HG02943 (cell line): ENCODE measurements at regions not wholly inside any gene's neighbourhood (a gene's known extent, or its start where the extent isn't known, plus 50 kb on each side); places are given as distances from the start of the nearest gene placed in this dataset.

ENCODE experiments used
- ATAC-seq: cut with Tn5 transposase; IDR thresholded peaks from one replicate; pipeline ENCODE4 v1.9.1; 2021; ENCODE audit warnings: mild to moderate bottlenecking, low read depth, moderate library complexity; ENCODE audit not compliant: unreplicated experiment

DNA sequence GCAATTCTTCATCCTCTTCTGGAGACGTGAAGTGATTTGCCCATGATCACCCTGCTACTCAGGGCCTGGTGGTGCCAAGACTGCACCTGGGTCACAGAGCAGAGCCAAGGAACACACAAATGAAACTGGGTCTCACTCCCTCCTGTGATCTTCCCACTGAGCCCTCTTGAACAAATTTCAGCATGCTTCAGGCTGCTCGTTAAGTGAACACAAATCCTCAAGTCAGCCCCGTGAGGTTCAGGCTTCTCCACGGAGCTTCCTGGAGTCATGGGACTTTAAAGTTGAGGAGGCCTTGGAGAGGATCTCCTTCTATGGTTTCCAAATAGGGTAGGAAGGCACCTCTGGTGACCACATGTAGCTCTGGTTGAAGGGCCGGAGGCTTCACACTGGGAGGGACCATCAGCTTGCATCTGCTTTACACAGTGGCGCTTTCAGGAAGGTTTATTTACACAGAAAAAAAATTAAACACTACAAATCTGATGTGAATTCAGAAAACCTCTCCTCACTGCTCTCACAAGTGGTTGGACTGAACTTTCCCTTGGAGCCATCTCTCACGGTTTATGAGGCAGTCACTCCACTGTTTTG lies 255.4 kb downstream of the LOXHD1 start:
- no peak for ATAC-seq

DNA sequence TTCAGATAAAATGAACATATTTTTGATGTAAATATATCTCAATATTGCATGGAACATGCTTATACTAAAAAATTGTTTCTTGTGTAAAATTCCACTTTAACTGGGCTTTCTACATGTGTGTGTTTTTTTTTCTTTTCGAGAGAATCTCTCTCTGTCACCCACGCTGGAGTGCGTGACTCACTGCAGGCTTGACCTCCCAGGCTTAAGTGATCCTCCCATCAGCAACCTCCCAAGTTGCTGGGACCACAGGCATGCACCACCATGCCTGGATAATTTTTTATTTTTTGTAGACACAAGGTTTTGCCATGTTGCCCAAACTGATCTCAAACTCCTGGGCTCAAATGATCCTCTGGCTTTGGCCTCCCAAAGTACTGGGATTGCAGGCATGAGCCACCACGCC lies 254.6 kb downstream of the LOXHD1 start:
- no peak for ATAC-seq

GRCh38 chr18:46402945-46403344 lies 254.1 kb downstream of the LOXHD1 start:
- ATAC-seq, result no peak

- no peak for ATAC-seq
These were observed 251.0 kb downstream of the LOXHD1 start for GRCh38 chr18:46405832-46406538.

DNA sequence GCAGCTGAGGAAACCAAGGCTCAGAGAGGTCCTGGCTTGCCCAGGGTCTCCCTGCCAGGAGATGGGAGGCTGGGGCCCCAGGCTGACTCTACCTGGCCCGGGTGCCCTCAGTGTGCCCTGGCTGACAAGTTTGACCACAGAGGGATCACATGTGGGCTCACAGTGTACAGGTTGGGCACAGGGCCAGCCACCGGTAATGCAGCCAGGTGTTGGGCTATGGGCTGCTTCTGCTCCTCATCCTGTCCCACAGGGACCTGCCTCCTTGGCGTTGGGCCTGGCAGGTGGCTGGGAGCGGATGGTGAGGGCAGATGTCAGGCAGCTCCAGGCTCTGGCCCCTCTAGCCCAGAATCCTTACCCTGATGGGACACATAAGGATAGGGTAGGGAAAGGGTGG lies 250.5 kb downstream of the LOXHD1 start:
- ATAC-seq, result no peak

- ATAC-seq, result no peak
These were observed 249.4 kb downstream of the LOXHD1 start for GRCh38 chr18:46407486-46408166.

DNA sequence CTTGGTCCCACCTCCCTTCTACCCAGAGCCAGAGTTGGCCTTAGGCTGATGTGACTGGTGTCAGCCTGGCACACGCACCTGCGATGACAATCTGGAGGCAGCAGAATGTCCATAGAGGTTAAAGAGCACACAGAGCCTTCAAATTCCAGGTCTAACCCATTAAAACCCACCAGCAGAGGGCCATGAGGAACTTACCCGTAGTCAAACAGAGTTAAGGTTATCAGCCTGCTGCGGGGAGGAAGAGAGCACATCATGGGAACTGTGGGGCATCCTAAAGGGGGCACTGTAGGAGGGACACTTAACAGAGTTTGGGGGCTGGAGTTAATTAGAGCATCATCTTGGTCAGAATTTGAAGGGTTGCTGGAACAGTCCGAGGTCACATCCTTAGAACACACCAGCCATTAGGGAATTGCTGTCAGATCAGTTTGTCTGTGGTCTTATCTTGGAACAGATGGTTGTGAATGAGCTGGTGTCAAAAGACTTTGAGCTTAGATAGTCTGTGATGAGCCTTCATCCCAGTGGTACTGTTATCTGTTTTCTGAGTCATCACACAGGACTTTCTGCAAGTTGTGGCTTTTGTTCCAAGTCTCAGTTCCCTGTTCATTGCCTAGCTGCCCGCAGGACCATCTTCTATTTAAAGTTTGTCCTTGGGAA lies 248.6 kb downstream of the LOXHD1 start:
- ATAC-seq, result no peak

GRCh38 chr18:46411191-46411828 lies 245.7 kb downstream of the LOXHD1 start:
- no peak for ATAC-seq

DNA sequence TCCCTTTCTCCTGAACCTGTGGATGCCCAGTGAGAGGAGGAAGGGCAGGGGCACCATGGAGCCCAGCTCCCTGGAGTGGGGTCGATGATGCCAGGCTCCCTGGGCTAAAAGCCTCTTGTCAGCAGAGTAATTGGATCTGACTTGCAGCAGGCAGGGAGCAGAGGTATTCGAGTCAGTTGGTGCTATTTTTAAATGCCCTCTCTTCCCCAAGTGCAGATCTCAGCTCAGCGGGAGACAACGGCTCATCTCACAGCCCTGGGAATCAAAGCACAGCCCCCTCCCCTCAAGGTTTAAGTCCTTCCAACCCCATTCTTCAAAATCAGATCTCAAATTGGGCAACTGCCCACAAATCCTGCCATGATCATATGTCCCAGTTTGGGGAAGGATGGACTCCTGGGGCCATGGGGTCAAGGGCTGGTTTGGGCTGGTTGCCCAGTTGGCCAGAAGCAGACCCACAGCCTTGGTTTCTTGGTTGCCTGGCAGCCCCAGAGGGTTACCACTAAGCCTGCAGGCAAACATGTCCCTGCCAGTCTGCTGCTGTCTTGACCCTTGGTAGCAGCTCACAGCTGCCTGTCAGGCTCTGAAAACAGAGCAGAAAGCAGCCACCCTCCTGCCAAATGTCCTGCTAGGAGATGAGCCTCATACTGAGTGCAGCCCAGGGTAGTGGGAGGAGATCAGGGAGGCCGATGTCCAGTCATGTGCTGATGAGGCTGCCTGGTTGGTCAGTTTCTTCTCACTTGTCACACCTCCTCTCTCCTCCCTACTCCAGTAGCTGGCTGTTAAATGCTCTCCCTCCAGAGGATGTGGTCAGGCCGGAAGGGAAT lies 244.9 kb downstream of the LOXHD1 start:
- no peak for ATAC-seq

DNA sequence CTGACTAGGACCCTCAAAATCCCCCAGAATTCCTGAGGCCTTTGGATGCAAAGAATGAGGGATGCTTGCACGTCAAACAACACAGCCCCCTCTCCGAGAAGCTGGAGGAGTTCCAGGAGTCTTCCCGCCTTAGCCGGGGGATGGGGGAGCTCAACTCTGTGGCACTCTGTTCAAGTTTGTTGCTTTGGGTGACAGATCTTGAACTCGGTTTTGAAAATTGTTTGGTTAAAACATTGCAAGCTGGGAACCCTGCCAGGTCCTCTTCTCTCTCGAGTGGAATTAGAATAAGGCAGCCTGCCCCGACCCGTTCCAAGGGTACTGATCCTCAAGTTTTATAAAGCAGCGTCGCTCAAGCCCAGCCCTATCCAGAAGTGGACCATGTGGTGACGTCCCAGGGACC lies 244.1 kb downstream of the LOXHD1 start:
- ATAC-seq, result no peak

DNA sequence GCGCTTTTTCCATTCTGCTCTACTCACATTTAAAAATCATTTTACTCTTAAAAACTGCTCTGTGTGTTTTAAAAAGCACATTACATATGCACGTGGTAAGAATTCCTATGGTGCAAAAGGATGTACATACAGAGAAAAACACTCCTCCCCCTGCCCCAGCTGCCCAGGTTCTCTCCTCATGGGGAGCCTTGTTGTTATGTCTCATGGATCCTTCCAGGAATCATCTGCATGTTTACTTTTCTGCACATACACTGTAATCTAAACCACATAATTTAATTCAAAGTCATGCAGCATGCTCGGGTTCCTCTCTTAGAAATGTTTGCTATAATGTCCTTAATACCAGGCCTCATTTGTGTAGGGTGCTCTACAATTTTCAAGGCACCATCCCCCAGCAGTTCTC lies 243.3 kb downstream of the LOXHD1 start:
- ATAC-seq, result no peak

- no peak for ATAC-seq
These were observed 242.2 kb downstream of the LOXHD1 start for GRCh38 chr18:46414863-46415262.

DNA sequence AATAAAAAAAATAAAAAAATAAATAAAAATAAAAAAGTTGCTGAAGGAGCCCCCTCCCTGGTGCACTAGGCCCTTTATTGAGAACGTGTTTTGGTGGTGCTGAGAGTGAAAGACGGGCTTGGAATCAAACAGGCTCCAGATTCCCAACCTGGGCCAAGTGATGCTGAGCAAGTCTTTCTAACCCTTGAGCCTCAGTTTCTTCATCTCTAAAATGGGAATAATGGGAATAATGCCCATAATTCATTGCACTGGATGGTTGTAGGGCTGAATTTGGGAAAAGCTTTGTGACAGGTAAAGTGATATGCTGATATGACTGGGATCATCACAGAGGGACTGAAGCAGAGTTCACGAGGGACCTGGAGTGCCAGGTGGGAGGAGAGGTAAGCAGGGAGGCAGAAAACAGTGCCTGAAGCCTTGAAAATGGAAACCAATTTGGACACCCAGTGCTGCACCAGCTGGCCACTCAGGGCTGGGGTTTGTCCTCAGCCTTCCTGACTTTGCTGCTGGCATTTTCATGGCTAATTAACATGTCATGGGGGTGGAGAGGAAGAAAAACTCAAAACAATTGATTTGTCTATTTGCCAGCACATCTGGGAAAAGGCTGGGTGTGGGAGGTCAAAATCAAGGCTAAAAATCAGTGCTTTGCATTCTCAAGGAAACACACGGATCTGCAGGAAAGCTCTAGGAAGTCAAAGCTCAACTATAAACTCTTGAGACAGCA lies 241.3 kb downstream of the LOXHD1 start:
- ATAC-seq, result no peak

GRCh38 chr18:46416706-46417638 lies 240.0 kb downstream of the LOXHD1 start:
- no peak for ATAC-seq

- ATAC-seq, result no peak
These were observed 238.3 kb downstream of the LOXHD1 start for GRCh38 chr18:46418663-46419260.

DNA sequence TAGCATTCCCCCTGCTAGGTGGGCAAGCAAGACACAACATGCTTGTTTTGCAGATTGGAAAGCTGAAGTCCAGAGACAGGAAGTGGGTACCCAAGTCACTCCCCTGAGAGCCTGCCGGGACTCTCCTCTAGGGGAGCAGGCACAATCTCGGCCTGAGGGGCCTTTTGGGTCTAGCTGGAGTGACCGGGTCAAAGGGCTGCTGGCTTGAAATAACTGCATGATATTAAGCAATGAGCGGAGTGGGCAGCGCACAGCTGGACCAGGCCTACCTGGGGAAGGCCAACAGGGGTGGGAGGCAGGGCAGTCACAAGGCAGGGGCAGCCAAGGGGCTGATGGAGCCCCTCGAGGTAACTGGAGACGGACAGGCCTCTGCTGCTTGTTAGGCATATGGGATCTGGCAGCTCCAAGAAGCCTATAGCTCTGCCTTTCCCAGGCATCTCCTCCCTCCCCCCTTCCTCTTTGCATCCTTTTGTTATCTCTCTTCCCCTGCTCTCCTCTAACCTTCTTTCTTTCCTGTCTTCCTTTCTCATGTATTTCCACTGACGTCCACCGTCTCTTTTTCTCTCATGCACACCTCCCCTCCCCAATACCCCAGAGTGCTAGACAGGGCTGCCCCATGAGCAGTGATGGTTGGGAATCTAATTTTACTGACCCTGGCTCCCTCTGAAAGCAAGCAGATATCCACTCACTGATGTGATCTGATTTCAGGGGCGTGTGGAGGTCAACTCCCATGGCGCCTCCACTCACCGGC lies 237.5 kb downstream of the LOXHD1 start:
- no peak for ATAC-seq

DNA sequence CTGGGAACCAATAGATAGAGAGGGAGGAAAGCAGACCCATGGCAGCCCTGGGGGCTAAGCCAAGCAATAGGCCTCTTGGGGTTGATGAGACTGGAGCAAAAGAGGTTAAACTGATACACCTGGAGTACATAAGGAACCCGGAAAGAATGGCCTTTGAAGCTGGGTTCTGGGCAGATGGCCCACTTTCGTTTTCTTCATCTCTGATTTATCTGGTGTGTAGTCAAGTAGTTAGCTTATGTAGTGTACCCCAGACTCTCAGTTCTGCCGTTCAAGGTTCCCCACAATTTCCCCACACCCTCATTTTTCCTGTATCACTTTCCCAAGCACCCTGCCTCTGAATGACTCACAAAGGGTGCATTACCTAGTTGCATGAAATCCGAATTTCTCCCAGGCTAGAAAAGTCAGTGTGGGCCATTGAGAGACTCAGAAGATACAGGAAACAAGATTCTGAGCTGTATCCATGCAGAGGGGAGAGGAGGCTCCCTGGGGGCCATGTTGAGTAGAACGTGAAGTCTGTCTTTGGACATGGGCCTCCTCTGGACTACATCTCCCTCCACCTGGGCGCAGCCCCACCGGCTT lies 235.0 kb downstream of the LOXHD1 start:
- ATAC-seq, result no peak
